Smooth muscle cell (in vitro differentiated cells): ENCODE measurements at regions not wholly inside any gene's neighbourhood (a gene's known extent, or its start where the extent isn't known, plus 50 kb on each side); places are given as distances from the start of the nearest gene placed in this dataset.

Experiments
- DNase-seq: peaks from one replicate; lab custom pipeline; 2025; ENCODE audit not compliant: unreplicated experiment; lab: John Stamatoyannopoulos, UW
- H2AFZ ChIP-seq: fragments of 200-600 bp; sonication (generic); 2 replicates; pipeline ENCODE4 v1.6.0; 2016; ENCODE audit warnings: antibody characterized with exemption, low read depth, mild to moderate bottlenecking
- H3F3A ChIP-seq: fragments of 200-600 bp; sonication (generic); 2 replicates; pipeline ENCODE4 v1.6.0; 2017; ENCODE audit warnings: antibody characterized with exemption, low read depth
- H3K27ac ChIP-seq: fragments of 200-600 bp; sonication (generic); 2 replicates; pipeline ENCODE4 v1.5.1; 2016; ENCODE audit warnings: low read depth, mild to moderate bottlenecking
- H3K27me3 ChIP-seq: fragments of 200-600 bp; sonication (generic); 2 replicates; pipeline ENCODE4 v1.6.1; 2016; ENCODE audit warnings: low read depth, mild to moderate bottlenecking
- H3K36me3 ChIP-seq: fragments of 200-600 bp; sonication (generic); 2 replicates; pipeline ENCODE4 v1.5.1; 2016; ENCODE audit warnings: low read depth
- H3K4me1 ChIP-seq: fragments of 200-600 bp; sonication (generic); 2 replicates; pipeline ENCODE4 v1.5.1; 2016; ENCODE audit warnings: low read depth
- H3K4me2 ChIP-seq: fragments of 200-600 bp; sonication (generic); 2 replicates; pipeline ENCODE4 v1.6.0; 2016; ENCODE audit warnings: mild to moderate bottlenecking
- H3K4me3 ChIP-seq: fragments of 200-600 bp; sonication (generic); 2 replicates; pipeline ENCODE4 v1.5.1; 2016; ENCODE audit warnings: mild to moderate bottlenecking
- H3K79me2 ChIP-seq: fragments of 200-600 bp; sonication (generic); 2 replicates; pipeline ENCODE4 v1.6.0; 2016; ENCODE audit warnings: low read depth, mild to moderate bottlenecking
- H3K9ac ChIP-seq: fragments of 200-600 bp; sonication (generic); 2 replicates; pipeline ENCODE4 v1.6.0; 2016; ENCODE audit warnings: low read depth
- H3K9me3 ChIP-seq: fragments of 200-600 bp; sonication (generic); replicated peaks from 2 replicates; pipeline ENCODE4 v1.5.1; 2016; ENCODE audit warnings: low read depth
- H4K20me1 ChIP-seq: fragments of 200-600 bp; sonication (generic); 2 replicates; pipeline ENCODE4 v1.6.0; 2016; ENCODE audit warnings: low read depth
- CTCF ChIP-seq: fragments of 200-600 bp; sonication (generic); IDR thresholded peaks from 2 replicates; pipeline ENCODE4 v1.5.1; 2017; ENCODE audit warnings: borderline replicate concordance, mild to moderate bottlenecking, antibody characterized with exemption; ENCODE audit not compliant: insufficient read depth, poor library complexity, severe bottlenecking
- WGBS: methylation state at CpG from one replicate; pipeline ENCODE4 v1.1.7; 2016; ENCODE audit warnings: low lambda C conversion rate; 5-methylcytosine and 5-hydroxymethylcytosine counted together

DNA sequence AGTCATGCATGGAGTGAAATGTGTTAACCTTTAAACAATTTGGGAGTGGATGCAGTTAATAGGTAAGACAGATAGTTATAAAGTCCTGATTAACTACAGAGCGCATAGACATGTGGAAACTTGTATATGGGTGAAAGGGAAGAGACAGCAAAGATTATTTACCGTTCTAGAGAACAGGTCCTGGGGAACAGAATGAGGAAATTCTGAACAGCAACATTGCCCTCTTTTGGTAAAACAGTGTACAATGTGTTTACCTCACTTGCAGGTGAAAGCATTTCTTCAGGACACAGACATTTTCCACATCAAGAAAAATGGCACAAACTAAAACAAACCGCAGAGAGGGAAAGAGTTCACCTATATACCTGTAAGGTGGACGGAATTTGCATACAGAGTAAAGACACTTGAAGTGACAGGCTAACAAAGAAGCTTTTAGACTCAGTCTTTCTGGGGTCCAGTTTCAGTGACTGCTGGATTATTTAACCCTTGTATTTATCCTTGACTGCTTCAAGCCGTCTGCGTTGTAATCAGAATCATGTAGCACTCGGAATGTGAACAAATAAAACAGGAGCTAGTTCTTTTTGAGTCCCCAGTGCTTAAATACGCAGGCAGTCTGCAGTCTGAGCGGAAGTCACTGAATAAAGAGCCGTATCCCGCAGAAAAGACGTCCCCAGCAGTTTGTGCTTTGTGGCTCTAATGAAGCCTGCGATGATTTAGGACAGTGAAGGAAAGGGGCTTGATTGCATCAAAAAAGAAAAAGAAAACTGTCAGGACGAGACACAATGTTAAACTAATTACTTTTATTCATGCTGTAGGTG lies 364.8 kb upstream of the GALNT5 start:
- no peak for DNase-seq
- peak overlapping the region; percentile 47 for H3K4me3 ChIP-seq
- no peak overlapping the region for H3K27ac ChIP-seq

GRCh38 chr2:156896294-156896693 lies 361.2 kb upstream of the GALNT5 start:
- Histone ChIP-seq H3K27ac (no peak overlapping the region), H3K9ac (no peak overlapping the region), H3F3A (no peaks in the 10 kb centered on the region), H3K79me2 (no peaks in the 10 kb centered on the region), H2AFZ (no peak overlapping the region), H4K20me1 (no peaks in the 10 kb centered on the region), H3K36me3 (no peaks in the 10 kb centered on the region), H3K4me2 (no peak overlapping the region), H3K9me3 (no peaks in the 10 kb centered on the region), H3K27me3 (peaks cover 15% of the 10 kb centered on the region), H3K4me1 (peaks cover 9% of the 10 kb centered on the region), H3K4me3 (no peak overlapping the region)
- no peak for DNase-seq
- no peak for TF ChIP-seq CTCF
- WGBS, result 59% methylated on average over 1 of the region's 1 CpG

More for the DNA sequence above, 364.8 kb upstream of the GALNT5 start:
- Histone ChIP-seq H2AFZ (peak overlapping the region; percentile 91), H3K79me2 (no peaks in the 10 kb centered on the region), H3F3A (no peaks in the 10 kb centered on the region), H3K9me3 (no peaks in the 10 kb centered on the region), H3K36me3 (no peaks in the 10 kb centered on the region), H3K4me1 (peaks cover 12% of the 10 kb centered on the region), H3K27me3 (peaks cover 15% of the 10 kb centered on the region), H4K20me1 (no peaks in the 10 kb centered on the region), H3K4me2 (peak overlapping the region; percentile 86), H3K9ac (no peak overlapping the region)
- peak; percentile 53 for TF ChIP-seq CTCF
- 9% methylated on average over 14 of the region's 14 CpGs for WGBS

DNA sequence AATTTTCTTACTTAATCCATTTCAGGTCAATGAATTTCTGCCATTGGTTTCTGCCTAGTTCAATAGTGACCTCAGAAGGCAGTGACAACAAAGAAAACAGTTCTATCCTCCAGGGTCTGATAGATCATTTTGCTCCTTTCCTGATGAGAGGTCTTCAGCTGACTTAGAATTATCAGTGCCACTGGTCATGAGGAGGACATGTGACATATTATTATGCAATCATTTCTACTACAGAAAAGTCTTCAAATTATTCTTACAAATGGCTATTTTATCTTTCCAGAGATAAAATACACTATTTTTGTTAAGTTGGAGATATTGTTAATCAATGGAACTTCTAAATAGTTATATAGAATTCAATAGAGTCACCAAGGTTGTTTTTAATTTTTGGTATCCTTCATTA lies 360.0 kb upstream of the GALNT5 start:
- DNase-seq, result no peak
- H3K27me3 ChIP-seq, result peaks cover 15% of the 10 kb centered on the region
- H2AFZ ChIP-seq, result no peak overlapping the region
- H3K4me2 ChIP-seq, result no peak overlapping the region
- H4K20me1 ChIP-seq, result no peaks in the 10 kb centered on the region
- no peak for TF ChIP-seq CTCF
- H3K36me3 ChIP-seq, result no peaks in the 10 kb centered on the region
- no peaks in the 10 kb centered on the region for H3K9me3 ChIP-seq
- H3K79me2 ChIP-seq, result no peaks in the 10 kb centered on the region
- no peak overlapping the region for H3K9ac ChIP-seq
- H3K27ac ChIP-seq, result no peak overlapping the region
- peaks cover 4% of the 10 kb centered on the region for H3K4me1 ChIP-seq
- no peaks in the 10 kb centered on the region for H3F3A ChIP-seq
- no peak overlapping the region for H3K4me3 ChIP-seq
